Loucy (cell line): ENCODE measurements at regions not wholly inside any gene's neighbourhood (a gene's known extent, or its start where the extent isn't known, plus 50 kb on each side); places are given as distances from the start of the nearest gene placed in this dataset.

ENCODE experiments used
- H2AFZ ChIP-seq: fragments of 200-600 bp; sonication (generic); 2 replicates; pipeline ENCODE4 v1.6.0; 2016; ENCODE audit warnings: antibody characterized with exemption, mild to moderate bottlenecking, low read length, moderate library complexity
- H3F3A ChIP-seq: fragments of 200-600 bp; 2 replicates; pipeline ENCODE4 v1.6.0; 2016; ENCODE audit warnings: antibody characterized with exemption, low read depth, mild to moderate bottlenecking
- H3K27me3 ChIP-seq: fragments of 200-600 bp; sonication (generic); 2 replicates; pipeline ENCODE4 v1.6.1; 2014; ENCODE audit warnings: low read length, mild to moderate bottlenecking; ENCODE audit not compliant: insufficient read depth, poor library complexity, severe bottlenecking
- H3K36me3 ChIP-seq: fragments of 200-600 bp; sonication (generic); 2 replicates; pipeline ENCODE4 v1.6.1; 2016; ENCODE audit warnings: low read length; ENCODE audit not compliant: insufficient read depth
- H3K4me1 ChIP-seq: fragments of 200-600 bp; sonication (generic); 2 replicates; pipeline ENCODE4 v1.5.1; 2014; ENCODE audit warnings: low read length, mild to moderate bottlenecking; ENCODE audit not compliant: insufficient read depth, poor library complexity, severe bottlenecking
- H3K4me2 ChIP-seq: fragments of 200-600 bp; sonication (generic); 2 replicates; pipeline ENCODE4 v1.6.0; 2014; ENCODE audit warnings: antibody characterized with exemption, low read length, low read depth, mild to moderate bottlenecking; ENCODE audit not compliant: poor library complexity, severe bottlenecking
- H3K4me3 ChIP-seq: fragments of 200-600 bp; sonication (generic); 2 replicates; pipeline ENCODE4 v1.5.1; 2014; ENCODE audit warnings: low read length, mild to moderate bottlenecking, mixed read lengths; ENCODE audit not compliant: poor library complexity, severe bottlenecking
- H3K79me2 ChIP-seq: fragments of 200-600 bp; sonication (generic); 2 replicates; pipeline ENCODE4 v1.6.1; 2014; ENCODE audit warnings: low read length; ENCODE audit not compliant: insufficient read depth
- H3K9ac ChIP-seq: fragments of 200-600 bp; sonication (generic); 2 replicates; pipeline ENCODE4 v1.6.0; 2014; ENCODE audit warnings: mild to moderate bottlenecking, low read depth, low read length, moderate library complexity; ENCODE audit not compliant: poor library complexity, severe bottlenecking
- H3K9me2 ChIP-seq: fragments of 200-600 bp; sonication (generic); replicated peaks from 2 replicates; pipeline ENCODE4 v1.6.1; 2016; ENCODE audit warnings: low read depth, low read length, mixed read lengths
- H3K9me3 ChIP-seq: fragments of 200-600 bp; sonication (generic); 2 replicates; pipeline ENCODE4 v1.6.1; 2014; ENCODE audit warnings: mild to moderate bottlenecking, antibody characterized with exemption, low read length, low read depth; ENCODE audit not compliant: insufficient read depth
- H4K20me1 ChIP-seq: fragments of 200-600 bp; sonication (generic); 2 replicates; pipeline ENCODE4 v1.6.0; 2014; ENCODE audit warnings: antibody characterized with exemption, low read length, mild to moderate bottlenecking; ENCODE audit not compliant: insufficient read depth, poor library complexity, severe bottlenecking
- CTCF ChIP-seq: fragments of 200-600 bp; sonication (generic); conservative IDR thresholded peaks from 2 replicates; pipeline ENCODE4 v1.5.1; 2014; ENCODE audit warnings: mild to moderate bottlenecking, antibody characterized with exemption, low read length
- EZH2phosphoT487 ChIP-seq: fragments of 200-600 bp; IDR thresholded peaks from 2 replicates; pipeline ENCODE4 v1.6.1; 2018; ENCODE audit warnings: antibody characterized with exemption, mild to moderate bottlenecking, moderate library complexity, borderline replicate concordance

DNA sequence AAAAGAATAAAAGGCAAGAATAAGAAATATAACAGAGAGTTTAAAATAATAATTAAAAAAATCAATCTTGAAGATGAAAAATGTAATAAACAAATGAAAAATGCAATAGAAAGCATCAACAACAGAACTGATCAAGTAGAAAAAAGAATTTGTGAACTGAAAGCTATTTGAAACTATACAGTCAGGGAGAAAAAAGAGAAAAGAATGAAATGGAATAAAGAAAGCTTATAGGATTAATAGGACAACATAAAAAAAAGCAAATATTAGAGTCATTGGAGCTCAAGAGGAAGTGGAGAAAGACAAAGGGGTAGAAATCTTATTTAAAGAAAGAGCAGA lies 126.8 kb upstream of the RPL34 start:
- Histone ChIP-seq H2AFZ (no peak overlapping the region), H4K20me1 (no peaks in the 10 kb centered on the region), H3K4me3 (no peak overlapping the region), H3K9me2 (no peaks in the 10 kb centered on the region), H3K9ac (no peak overlapping the region), H3K4me1 (peaks cover 21% of the 10 kb centered on the region), H3K9me3 (peaks cover 12% of the 10 kb centered on the region; the same call in 1 of the 2 replicates), H3K36me3 (no peaks in the 10 kb centered on the region), H3F3A (no peaks in the 10 kb centered on the region), H3K4me2 (no peak overlapping the region), H3K79me2 (no peaks in the 10 kb centered on the region), H3K27me3 (no peaks in the 10 kb centered on the region)
- no peak for TF ChIP-seq CTCF
- TF ChIP-seq EZH2phosphoT487 = no peak

DNA sequence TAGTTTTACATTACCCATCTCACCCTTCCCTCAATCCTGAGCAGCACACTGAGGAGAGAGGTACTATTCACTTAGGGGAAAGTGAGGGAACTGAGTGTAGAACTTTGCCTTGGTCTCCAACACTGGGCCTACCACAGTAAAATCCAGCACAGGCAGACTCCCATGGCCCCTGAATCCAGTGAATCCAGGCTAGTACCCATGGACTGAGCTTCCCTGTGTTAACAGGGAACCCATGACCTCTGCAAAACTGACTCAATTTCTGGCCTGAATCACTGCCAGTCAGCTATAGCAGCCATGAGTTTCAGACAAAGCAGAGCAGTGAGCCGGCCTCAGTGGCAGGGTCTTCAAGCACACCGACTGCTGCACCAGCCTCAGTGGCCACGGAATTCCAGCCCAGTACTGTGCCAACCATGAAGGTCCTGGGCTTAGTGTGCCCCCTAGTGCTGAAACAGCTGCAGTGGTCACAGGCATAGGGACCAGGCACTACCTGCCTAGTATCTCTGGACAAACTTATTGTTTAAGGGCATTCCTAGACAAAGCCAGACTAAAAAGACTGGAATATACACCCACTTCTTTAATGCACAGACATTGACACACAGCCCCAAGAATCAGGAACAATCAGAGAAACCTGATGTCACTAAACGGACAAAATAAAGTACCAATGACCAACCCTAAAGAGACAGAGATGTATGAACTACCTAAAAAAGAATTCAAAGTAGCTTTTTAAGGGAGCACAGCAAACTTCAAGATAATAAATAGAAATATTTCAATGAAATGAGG lies 127.4 kb upstream of the RPL34 start:
- Histone ChIP-seq H3K79me2 (no peaks in the 10 kb centered on the region), H2AFZ (no peak overlapping the region), H3K4me3 (no peak overlapping the region), H3K36me3 (no peaks in the 10 kb centered on the region), H3F3A (no peaks in the 10 kb centered on the region), H3K4me1 (peaks cover 21% of the 10 kb centered on the region), H3K27me3 (no peaks in the 10 kb centered on the region), H4K20me1 (no peaks in the 10 kb centered on the region), H3K4me2 (no peak overlapping the region), H3K9me3 (peaks cover 12% of the 10 kb centered on the region; the same call in 1 of the 2 replicates), H3K9ac (no peak overlapping the region), H3K9me2 (no peaks in the 10 kb centered on the region)
- TF ChIP-seq EZH2phosphoT487 (no peak), CTCF (peak; percentile 71)

DNA sequence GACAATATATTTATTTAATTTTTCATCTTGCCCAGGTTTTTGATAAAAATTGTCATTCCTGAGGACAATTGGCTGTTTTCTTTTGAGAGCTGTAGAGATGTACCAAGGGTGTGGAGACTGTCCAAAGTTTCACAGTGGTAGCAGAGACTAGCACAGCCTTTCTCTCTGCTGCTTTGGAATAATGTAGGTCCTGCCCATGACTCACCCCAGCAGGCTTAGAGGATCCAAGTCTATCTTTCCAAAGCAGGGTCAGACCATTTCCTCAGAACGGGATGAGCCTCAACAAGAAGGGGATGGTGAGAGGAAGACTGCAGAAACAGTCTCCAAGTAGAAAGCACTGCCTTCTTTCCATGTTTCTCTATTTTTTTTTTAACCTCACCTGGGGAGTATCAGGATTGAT lies 131.5 kb upstream of the RPL34 start:
- H3F3A ChIP-seq = peaks cover 5% of the 10 kb centered on the region; the same call in 1 of the 2 replicates
- no peak for TF ChIP-seq CTCF
- TF ChIP-seq EZH2phosphoT487 = no peak
- no peak overlapping the region for H3K4me2 ChIP-seq
- H3K4me1 ChIP-seq = peaks cover 50% of the 10 kb centered on the region
- H4K20me1 ChIP-seq = no peaks in the 10 kb centered on the region
- no peaks in the 10 kb centered on the region for H3K79me2 ChIP-seq
- peaks cover 9% of the 10 kb centered on the region; the same call in 1 of the 2 replicates for H3K9me3 ChIP-seq
- no peak overlapping the region for H3K4me3 ChIP-seq
- H3K9me2 ChIP-seq = no peaks in the 10 kb centered on the region
- H3K27me3 ChIP-seq = no peaks in the 10 kb centered on the region
- H3K36me3 ChIP-seq = no peaks in the 10 kb centered on the region
- H2AFZ ChIP-seq = no peak overlapping the region
- no peak overlapping the region for H3K9ac ChIP-seq
